ENCODE measurements at regions not wholly inside any gene's neighbourhood (a gene's known extent, or its start where the extent isn't known, plus 50 kb on each side); places are given as distances from the start of the nearest gene placed in this dataset.

DNA sequence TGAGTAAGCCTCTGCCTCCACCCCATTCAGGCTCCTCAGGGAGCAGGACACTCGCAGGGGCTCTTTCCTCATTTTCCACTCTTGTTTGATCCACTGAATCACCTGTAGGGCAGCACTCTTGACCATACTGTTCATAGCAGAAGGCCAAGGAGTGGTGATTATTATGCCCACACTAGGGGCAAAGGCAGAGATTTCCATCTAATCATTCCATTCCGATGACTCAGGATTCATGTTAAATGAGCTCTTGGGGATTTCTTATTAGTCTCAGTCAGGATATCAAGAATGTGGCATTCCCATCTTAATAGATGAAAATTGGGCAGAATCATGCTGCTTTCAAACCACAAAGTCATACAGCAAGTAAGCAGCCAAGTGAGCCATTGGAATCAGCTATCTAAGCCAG, 101.9 kb upstream of the MOCS1 start:
- Histone ChIP-seq H3K27me3 (ENCODE audit: control insufficient read depth, insufficient read depth, low read length, poor library complexity, severe bottlenecking) (peaks cover 6% of the 10 kb centered on the region), H3K36me3 (ENCODE audit: control insufficient read depth, insufficient read depth, low read length) (no peaks in the 10 kb centered on the region), H3K27ac (ENCODE audit: low read depth, low read length) (no peak overlapping the region), H3K4me1 (ENCODE audit: control insufficient read depth, insufficient read depth, low read length) (no peaks in the 10 kb centered on the region), H3K9me3 (ENCODE audit: control insufficient read depth, low read length) (no peaks in the 10 kb centered on the region), H3K9ac (ENCODE audit: extremely low read depth, low read length, poor library complexity, severe bottlenecking) (no peak overlapping the region), H3K4me3 (ENCODE audit: low read length) (no peak overlapping the region)
- no peak overlapping the region for H3K4me3 Mint-ChIP-seq
- 90 to 95% methylated on average over 2 of the region's 2 CpGs for WGBS, 2 experiments (ENCODE audit: insufficient coverage in 1 of 2, insufficient read length in 1 of 2)
- peaks cover 36% of the 10 kb centered on the region for H3K27me3 Mint-ChIP-seq (ENCODE audit: insufficient read depth)
- no peaks in the 10 kb centered on the region for H3K4me1 Mint-ChIP-seq
- TF ChIP-seq, protein P1, sequence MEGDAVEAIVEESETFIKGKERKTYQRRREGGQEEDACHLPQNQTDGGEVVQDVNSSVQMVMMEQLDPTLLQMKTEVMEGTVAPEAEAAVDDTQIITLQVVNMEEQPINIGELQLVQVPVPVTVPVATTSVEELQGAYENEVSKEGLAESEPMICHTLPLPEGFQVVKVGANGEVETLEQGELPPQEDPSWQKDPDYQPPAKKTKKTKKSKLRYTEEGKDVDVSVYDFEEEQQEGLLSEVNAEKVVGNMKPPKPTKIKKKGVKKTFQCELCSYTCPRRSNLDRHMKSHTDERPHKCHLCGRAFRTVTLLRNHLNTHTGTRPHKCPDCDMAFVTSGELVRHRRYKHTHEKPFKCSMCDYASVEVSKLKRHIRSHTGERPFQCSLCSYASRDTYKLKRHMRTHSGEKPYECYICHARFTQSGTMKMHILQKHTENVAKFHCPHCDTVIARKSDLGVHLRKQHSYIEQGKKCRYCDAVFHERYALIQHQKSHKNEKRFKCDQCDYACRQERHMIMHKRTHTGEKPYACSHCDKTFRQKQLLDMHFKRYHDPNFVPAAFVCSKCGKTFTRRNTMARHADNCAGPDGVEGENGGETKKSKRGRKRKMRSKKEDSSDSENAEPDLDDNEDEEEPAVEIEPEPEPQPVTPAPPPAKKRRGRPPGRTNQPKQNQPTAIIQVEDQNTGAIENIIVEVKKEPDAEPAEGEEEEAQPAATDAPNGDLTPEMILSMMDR (conservative IDR thresholded peaks at IDR 0.05): no peak
- DNase-seq: no peak
- H3K9me3 Mint-ChIP-seq: no peaks in the 10 kb centered on the region
- no peaks in the 10 kb centered on the region for H3K36me3 Mint-ChIP-seq (ENCODE audit: low read depth)
- no peak overlapping the region for H3K27ac Mint-ChIP-seq

DNA sequence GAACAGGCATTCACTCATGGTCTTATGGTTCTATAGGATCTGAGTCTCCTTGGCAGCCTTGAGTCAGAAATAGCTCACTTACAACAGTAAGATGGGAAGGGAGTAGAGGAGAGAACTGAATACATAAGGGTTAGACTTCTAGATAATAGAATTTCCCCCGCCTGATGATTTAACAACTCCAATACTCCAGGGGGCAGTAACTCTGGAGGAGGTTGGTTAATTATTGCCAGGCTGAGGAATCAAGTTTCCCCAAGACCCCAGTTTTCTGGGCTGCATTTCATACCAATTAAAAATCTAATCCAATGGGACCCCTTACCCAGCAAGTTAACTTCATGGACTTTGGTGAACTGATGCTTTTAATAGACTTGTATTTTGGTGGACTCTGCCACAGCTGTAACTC, 94.2 kb upstream of the MOCS1 start:
- Histone ChIP-seq H3K27ac (ENCODE audit: low read depth, low read length) (no peak overlapping the region), H3K4me1 (ENCODE audit: control insufficient read depth, insufficient read depth, low read length) (no peaks in the 10 kb centered on the region), H3K36me3 (ENCODE audit: control insufficient read depth, insufficient read depth, low read length) (no peaks in the 10 kb centered on the region), H3K4me3 (ENCODE audit: low read length) (no peak overlapping the region), H3K27me3 (ENCODE audit: control insufficient read depth, insufficient read depth, low read length, poor library complexity, severe bottlenecking) (peaks cover 66% of the 10 kb centered on the region), H3K9me3 (ENCODE audit: control insufficient read depth, low read length) (no peaks in the 10 kb centered on the region), H3K9ac (ENCODE audit: extremely low read depth, low read length, poor library complexity, severe bottlenecking) (no peak overlapping the region)
- DNase-seq: no peak
- 100% methylated on average over 1 of the region's 1 CpG; no CpG with 5 or more reads in 1 of the 2 experiments for WGBS, 2 experiments (ENCODE audit: insufficient coverage in 1 of 2, insufficient read length in 1 of 2)
- no peaks in the 10 kb centered on the region for H3K4me1 Mint-ChIP-seq
- TF ChIP-seq, protein P1 (conservative IDR thresholded peaks at IDR 0.05): peak; percentile 53
- no peak overlapping the region for H3K27ac Mint-ChIP-seq
- no peak overlapping the region for H3K4me3 Mint-ChIP-seq
- peaks cover 90% of the 10 kb centered on the region for H3K27me3 Mint-ChIP-seq (ENCODE audit: insufficient read depth)
- H3K9me3 Mint-ChIP-seq: no peaks in the 10 kb centered on the region
- H3K36me3 Mint-ChIP-seq (ENCODE audit: low read depth): no peaks in the 10 kb centered on the region

DNA sequence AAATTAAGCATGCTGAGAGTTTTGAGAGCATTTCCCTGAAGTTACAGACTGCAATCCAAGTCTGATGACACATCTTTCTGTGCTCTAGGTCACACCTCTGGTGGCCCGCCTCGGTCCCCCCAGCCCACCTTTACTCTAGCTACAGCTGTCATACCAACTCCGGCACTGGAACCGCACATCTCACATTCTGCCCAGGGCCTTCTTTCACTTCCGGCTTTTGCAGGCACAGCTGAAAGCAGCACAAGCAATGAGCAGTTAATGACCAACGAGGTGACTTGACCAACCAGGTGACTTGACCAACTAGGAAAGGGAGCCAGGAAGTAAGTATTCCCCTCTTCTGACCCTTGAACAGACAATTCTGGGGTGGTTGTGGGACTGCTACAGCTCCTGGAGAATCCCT, 88.6 kb upstream of the MOCS1 start:
- Mint-ChIP-seq H3K4me1 (peaks cover 15% of the 10 kb centered on the region), H3K27me3 (ENCODE audit: insufficient read depth) (peaks cover 92% of the 10 kb centered on the region), H3K36me3 (ENCODE audit: low read depth) (no peaks in the 10 kb centered on the region), H3K27ac (no peak overlapping the region), H3K9me3 (peaks cover 11% of the 10 kb centered on the region), H3K4me3 (no peak overlapping the region)
- H3K36me3 ChIP-seq (ENCODE audit: control insufficient read depth, insufficient read depth, low read length): no peaks in the 10 kb centered on the region
- no peak overlapping the region for H3K27ac ChIP-seq (ENCODE audit: low read depth, low read length)
- no peak for DNase-seq
- no peaks in the 10 kb centered on the region for H3K4me1 ChIP-seq (ENCODE audit: control insufficient read depth, insufficient read depth, low read length)
- H3K9me3 ChIP-seq (ENCODE audit: control insufficient read depth, low read length): peaks cover 32% of the 10 kb centered on the region
- peaks cover 75% of the 10 kb centered on the region for H3K27me3 ChIP-seq (ENCODE audit: control insufficient read depth, insufficient read depth, low read length, poor library complexity, severe bottlenecking)
- TF ChIP-seq, protein P1 (conservative IDR thresholded peaks at IDR 0.05): no peak
- no peak overlapping the region for H3K4me3 ChIP-seq (ENCODE audit: low read length)
- 90 to 96% methylated on average over 3 to 6 of the region's 6 CpGs for WGBS, 2 experiments (ENCODE audit: insufficient coverage in 1 of 2, insufficient read length in 1 of 2)
- H3K9ac ChIP-seq (ENCODE audit: extremely low read depth, low read length, poor library complexity, severe bottlenecking): no peak overlapping the region

Data from endodermal cell (in vitro differentiated cells).